ENCODE measurements at regions not wholly inside any gene's neighbourhood (a gene's known extent, or its start where the extent isn't known, plus 50 kb on each side); places are given as distances from the start of the nearest gene placed in this dataset.

- no peaks in the 10 kb centered on the region for H3K4me1 ChIP-seq
- no peak overlapping the region for H3K27ac ChIP-seq
- 0 to 56% methylated on average over 1 of the region's 1 CpG for WGBS, 2 donors
- DNase-seq (ENCODE audit: low spot score in 2 of 2): no peak
- H3K9me3 ChIP-seq: no peaks in the 10 kb centered on the region
- TF ChIP-seq, protein P1, sequence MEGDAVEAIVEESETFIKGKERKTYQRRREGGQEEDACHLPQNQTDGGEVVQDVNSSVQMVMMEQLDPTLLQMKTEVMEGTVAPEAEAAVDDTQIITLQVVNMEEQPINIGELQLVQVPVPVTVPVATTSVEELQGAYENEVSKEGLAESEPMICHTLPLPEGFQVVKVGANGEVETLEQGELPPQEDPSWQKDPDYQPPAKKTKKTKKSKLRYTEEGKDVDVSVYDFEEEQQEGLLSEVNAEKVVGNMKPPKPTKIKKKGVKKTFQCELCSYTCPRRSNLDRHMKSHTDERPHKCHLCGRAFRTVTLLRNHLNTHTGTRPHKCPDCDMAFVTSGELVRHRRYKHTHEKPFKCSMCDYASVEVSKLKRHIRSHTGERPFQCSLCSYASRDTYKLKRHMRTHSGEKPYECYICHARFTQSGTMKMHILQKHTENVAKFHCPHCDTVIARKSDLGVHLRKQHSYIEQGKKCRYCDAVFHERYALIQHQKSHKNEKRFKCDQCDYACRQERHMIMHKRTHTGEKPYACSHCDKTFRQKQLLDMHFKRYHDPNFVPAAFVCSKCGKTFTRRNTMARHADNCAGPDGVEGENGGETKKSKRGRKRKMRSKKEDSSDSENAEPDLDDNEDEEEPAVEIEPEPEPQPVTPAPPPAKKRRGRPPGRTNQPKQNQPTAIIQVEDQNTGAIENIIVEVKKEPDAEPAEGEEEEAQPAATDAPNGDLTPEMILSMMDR (IDR thresholded peaks at IDR 0.05): no peak
- TF ChIP-seq EP300 (IDR thresholded peaks at IDR 0.05) (no peak), POLR2A (IDR thresholded peaks at IDR 0.05) (no peak)
- H3K36me3 ChIP-seq: no peaks in the 10 kb centered on the region
- H3K27me3 ChIP-seq: no peaks in the 10 kb centered on the region
- no peak overlapping the region for H3K4me3 ChIP-seq
Observed at GRCh38 chr10:117927332-117927731, 119.4 kb downstream of the RAB11FIP2 start.

- WGBS, 2 donors: 79 to 81% methylated on average over 4 of the region's 4 CpGs
- H3K36me3 ChIP-seq: no peaks in the 10 kb centered on the region
Observed at GRCh38 chr10:117927871-117928270, 118.9 kb downstream of the RAB11FIP2 start.

DNA sequence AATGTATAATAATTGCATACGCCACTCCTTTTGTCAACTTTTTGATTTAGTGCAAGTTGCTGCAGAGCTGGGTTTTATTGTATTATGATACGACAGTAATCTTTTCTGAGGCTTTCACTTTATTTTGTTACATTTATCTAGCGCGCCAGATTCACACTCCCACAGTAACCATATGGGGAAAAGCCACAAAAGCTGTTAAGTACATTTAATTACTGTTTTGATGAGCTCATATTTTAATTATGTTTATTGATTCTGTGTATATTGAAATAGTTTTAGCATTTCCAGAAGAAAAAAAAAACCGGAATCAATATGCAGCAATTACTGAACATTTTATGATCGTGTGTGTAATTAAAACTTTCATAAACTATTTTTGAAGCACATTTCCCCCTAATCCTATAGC lies 118.5 kb downstream of the RAB11FIP2 start:
- Histone ChIP-seq H3K36me3 (no peaks in the 10 kb centered on the region), H3K27me3 (no peaks in the 10 kb centered on the region), H3K27ac (no peak overlapping the region), H3K4me3 (no peak overlapping the region), H3K9me3 (no peaks in the 10 kb centered on the region), H3K4me1 (no peaks in the 10 kb centered on the region)
- TF ChIP-seq, protein P1 (IDR thresholded peaks at IDR 0.05): no peak
- TF ChIP-seq POLR2A (IDR thresholded peaks at IDR 0.05) (no peak), EP300 (IDR thresholded peaks at IDR 0.05) (no peak)
- DNase-seq (ENCODE audit: low spot score in 2 of 2): no peak
- WGBS, 2 donors: 70 to 80% methylated on average over 6 of the region's 6 CpGs

More at GRCh38 chr10:117927871-117928270, 118.9 kb downstream of the RAB11FIP2 start:
- no peaks in the 10 kb centered on the region for H3K9me3 ChIP-seq
- no peak for DNase-seq (ENCODE audit: low spot score in 2 of 2)
- no peaks in the 10 kb centered on the region for H3K4me1 ChIP-seq
- TF ChIP-seq POLR2A (IDR thresholded peaks at IDR 0.05): no peak
- TF ChIP-seq, protein P1 (IDR thresholded peaks at IDR 0.05): no peak
- no peak for TF ChIP-seq EP300 (IDR thresholded peaks at IDR 0.05)
- H3K4me3 ChIP-seq: no peak overlapping the region
- no peak overlapping the region for H3K27ac ChIP-seq
- H3K27me3 ChIP-seq: no peaks in the 10 kb centered on the region

- Histone ChIP-seq H3K4me1 (no peaks in the 10 kb centered on the region), H3K4me3 (no peak overlapping the region), H3K9me3 (no peaks in the 10 kb centered on the region), H3K27ac (no peak overlapping the region), H3K36me3 (no peaks in the 10 kb centered on the region), H3K27me3 (no peaks in the 10 kb centered on the region)
- TF ChIP-seq, protein P1 (IDR thresholded peaks at IDR 0.05): no peak
- 76 to 77% methylated on average over 6 of the region's 6 CpGs for WGBS, 2 donors
- no peak for DNase-seq (ENCODE audit: low spot score in 2 of 2)
Observed at GRCh38 chr10:117928741-117929140, 118.0 kb downstream of the RAB11FIP2 start.

DNA sequence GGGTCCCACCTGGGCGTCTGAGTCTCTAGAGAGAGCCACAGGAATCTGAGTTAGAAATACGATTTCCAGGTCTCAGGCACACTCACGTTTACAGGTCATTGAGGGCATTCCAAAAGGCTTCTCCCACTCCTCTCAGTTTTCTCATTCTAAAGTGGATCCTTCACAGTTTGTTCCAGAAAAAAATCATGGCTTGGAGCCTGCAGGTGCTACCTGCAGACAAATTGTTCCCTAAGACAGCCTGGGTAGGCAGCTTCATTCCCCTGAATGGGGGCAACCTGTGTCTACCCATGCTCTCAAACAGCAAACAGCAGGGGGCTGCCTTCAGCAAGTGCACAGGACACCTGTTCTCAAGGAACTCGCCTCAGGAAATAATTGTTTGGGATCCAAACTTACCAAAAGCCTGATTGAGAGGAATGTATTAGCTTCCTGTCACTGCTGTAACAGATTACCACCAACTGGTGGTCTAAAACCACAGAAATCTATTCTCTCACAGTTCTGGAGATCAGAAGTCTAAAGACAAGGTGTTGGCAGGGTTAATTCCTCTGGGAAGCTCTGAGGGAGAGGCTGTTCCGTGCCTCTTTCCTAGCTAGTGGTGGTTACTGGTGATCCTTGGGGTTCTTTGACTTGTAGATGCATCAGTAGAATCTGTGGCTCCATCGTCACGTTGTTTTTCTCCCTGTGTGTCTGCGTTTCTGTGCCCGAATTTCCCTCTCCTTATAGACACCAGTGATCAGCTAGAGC lies 117.2 kb downstream of the RAB11FIP2 start:
- H3K27ac ChIP-seq: no peak overlapping the region
- TF ChIP-seq, protein P1 (IDR thresholded peaks at IDR 0.05): no peak
- TF ChIP-seq POLR2A (IDR thresholded peaks at IDR 0.05) (no peak), EP300 (IDR thresholded peaks at IDR 0.05) (no peak)
- H3K36me3 ChIP-seq: no peaks in the 10 kb centered on the region
- H3K4me3 ChIP-seq: no peak overlapping the region
- no peaks in the 10 kb centered on the region for H3K4me1 ChIP-seq
- 51 to 54% methylated on average over 9 of the region's 9 CpGs for WGBS, 2 donors
- H3K9me3 ChIP-seq: no peaks in the 10 kb centered on the region
- DNase-seq (ENCODE audit: low spot score in 2 of 2): no peak
- no peaks in the 10 kb centered on the region for H3K27me3 ChIP-seq
